GM21367 (cell line): ENCODE measurements at regions not wholly inside any gene's neighbourhood (a gene's known extent, or its start where the extent isn't known, plus 50 kb on each side); places are given as distances from the start of the nearest gene placed in this dataset.
"Not testable (repeated sequence)": the region's sequence is repeated elsewhere in the genome, so short reads cannot be mapped to it uniquely, and the experiment has no call there.

ENCODE experiments used
- ATAC-seq: cut with Tn5 transposase; IDR thresholded peaks from one replicate; pipeline ENCODE4 v1.9.1; 2021; ENCODE audit not compliant: unreplicated experiment

GRCh38 chr6:5840734-5841390 lies 165.9 kb downstream of the NRN1 start:
- no peak for ATAC-seq

- ATAC-seq, result no peak
Observed at GRCh38 chr6:5838656-5839396, 167.9 kb downstream of the NRN1 start.

GRCh38 chr6:5837323-5837722 lies 169.4 kb downstream of the NRN1 start:
- no peak for ATAC-seq

GRCh38 chr6:5836597-5836996 lies 170.1 kb downstream of the NRN1 start:
- ATAC-seq, result not testable (repeated sequence)

GRCh38 chr6:5833120-5833519 lies 173.6 kb downstream of the NRN1 start:
- ATAC-seq, result no peak

- no peak for ATAC-seq
Observed at GRCh38 chr6:5832668-5833067, 174.1 kb downstream of the NRN1 start.

GRCh38 chr6:5831219-5831862 lies 175.4 kb downstream of the NRN1 start:
- ATAC-seq, result peak; percentile 75

- ATAC-seq, result no peak
Observed at GRCh38 chr6:5828296-5828695, 178.4 kb downstream of the NRN1 start.

GRCh38 chr6:5827056-5827904 lies 179.4 kb downstream of the NRN1 start:
- no peak for ATAC-seq

GRCh38 chr6:5824382-5824983 lies 182.2 kb downstream of the NRN1 start:
- not testable (repeated sequence) for ATAC-seq
